ENCODE measurements at regions not wholly inside any gene's neighbourhood (a gene's known extent, or its start where the extent isn't known, plus 50 kb on each side); places are given as distances from the start of the nearest gene placed in this dataset.

GRCh38 chr2:19225931-19226330 lies 132.5 kb downstream of the OSR1 start:
- TF ChIP-seq, protein P1, sequence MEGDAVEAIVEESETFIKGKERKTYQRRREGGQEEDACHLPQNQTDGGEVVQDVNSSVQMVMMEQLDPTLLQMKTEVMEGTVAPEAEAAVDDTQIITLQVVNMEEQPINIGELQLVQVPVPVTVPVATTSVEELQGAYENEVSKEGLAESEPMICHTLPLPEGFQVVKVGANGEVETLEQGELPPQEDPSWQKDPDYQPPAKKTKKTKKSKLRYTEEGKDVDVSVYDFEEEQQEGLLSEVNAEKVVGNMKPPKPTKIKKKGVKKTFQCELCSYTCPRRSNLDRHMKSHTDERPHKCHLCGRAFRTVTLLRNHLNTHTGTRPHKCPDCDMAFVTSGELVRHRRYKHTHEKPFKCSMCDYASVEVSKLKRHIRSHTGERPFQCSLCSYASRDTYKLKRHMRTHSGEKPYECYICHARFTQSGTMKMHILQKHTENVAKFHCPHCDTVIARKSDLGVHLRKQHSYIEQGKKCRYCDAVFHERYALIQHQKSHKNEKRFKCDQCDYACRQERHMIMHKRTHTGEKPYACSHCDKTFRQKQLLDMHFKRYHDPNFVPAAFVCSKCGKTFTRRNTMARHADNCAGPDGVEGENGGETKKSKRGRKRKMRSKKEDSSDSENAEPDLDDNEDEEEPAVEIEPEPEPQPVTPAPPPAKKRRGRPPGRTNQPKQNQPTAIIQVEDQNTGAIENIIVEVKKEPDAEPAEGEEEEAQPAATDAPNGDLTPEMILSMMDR (conservative IDR thresholded peaks at IDR 0.05; ENCODE audit: low read length), result no peak
- no peak for TF ChIP-seq EZH2phosphoT487 (IDR thresholded peaks at IDR 0.05; ENCODE audit: borderline replicate concordance)

All from Loucy (cell line).